ENCODE measurements at regions not wholly inside any gene's neighbourhood (a gene's known extent, or its start where the extent isn't known, plus 50 kb on each side); places are given as distances from the start of the nearest gene placed in this dataset.

- no peak for TF ChIP-seq CTCF (IDR thresholded peaks at IDR 0.05)
- no peak for TF ChIP-seq EP300 (IDR thresholded peaks at IDR 0.05; ENCODE audit: borderline replicate concordance in 1 of 2, low read depth in 1 of 2, low read length in 1 of 2)
- TF ChIP-seq RXRA (IDR thresholded peaks at IDR 0.05; ENCODE audit: borderline replicate concordance, low read depth) = no peak
These were observed 737.6 kb upstream of the NUDT12 start for GRCh38 chr5:104299998-104300706.
